ENCODE measurements at regions not wholly inside any gene's neighbourhood (a gene's known extent, or its start where the extent isn't known, plus 50 kb on each side); places are given as distances from the start of the nearest gene placed in this dataset.

- no peak overlapping the region for H3K9ac ChIP-seq (ENCODE audit: low read length in 2 of 2)
- H3K4me3 ChIP-seq (ENCODE audit: low read length in 2 of 2), result no peak overlapping the region
- no peaks in the 10 kb centered on the region for H3K27me3 ChIP-seq (ENCODE audit: control insufficient read depth in 1 of 2, insufficient read depth in 2 of 2, low read length in 2 of 2)
- H3K36me3 ChIP-seq (ENCODE audit: control insufficient read depth in 2 of 2, insufficient read depth in 2 of 2, low read length in 2 of 2), result no peaks in the 10 kb centered on the region
- no peaks in the 10 kb centered on the region for H3K4me1 ChIP-seq (ENCODE audit: control insufficient read depth, insufficient read depth, low read length)
- H3K9me3 ChIP-seq (ENCODE audit: control insufficient read depth in 2 of 2, low read length in 2 of 2), result no peaks in the 10 kb centered on the region
- no peak overlapping the region for H3K27ac ChIP-seq (ENCODE audit: low read length)
These were observed 374.0 kb downstream of the TNS3 start for GRCh38 chr7:47207956-47208355.

DNA sequence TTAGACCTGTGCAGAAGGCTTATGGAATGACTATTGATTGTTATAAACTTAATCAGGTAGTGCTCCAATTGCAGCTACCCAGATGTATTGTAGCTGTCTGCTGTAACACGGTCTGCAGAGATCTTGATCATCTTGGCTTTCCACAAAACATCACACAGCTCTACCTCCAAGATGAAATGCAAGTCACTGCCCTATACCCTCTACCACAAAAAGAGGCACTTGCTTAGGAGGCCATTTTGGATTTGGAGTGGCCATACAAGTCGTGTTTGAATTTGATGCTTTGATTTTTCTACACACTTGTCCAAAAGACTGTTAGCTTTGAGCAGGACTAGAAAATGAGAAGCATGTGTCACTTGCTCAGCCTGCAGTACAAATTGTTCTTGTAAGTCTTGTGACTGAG, 377.2 kb downstream of the TNS3 start:
- Histone ChIP-seq H3K9ac (ENCODE audit: low read length in 2 of 2) (no peak overlapping the region), H3K4me3 (ENCODE audit: low read length in 2 of 2) (no peak overlapping the region), H3K27ac (ENCODE audit: low read length) (no peak overlapping the region), H3K36me3 (ENCODE audit: control insufficient read depth in 2 of 2, insufficient read depth in 2 of 2, low read length in 2 of 2) (no peaks in the 10 kb centered on the region), H3K4me1 (ENCODE audit: control insufficient read depth, insufficient read depth, low read length) (no peaks in the 10 kb centered on the region), H3K27me3 (ENCODE audit: control insufficient read depth in 1 of 2, insufficient read depth in 2 of 2, low read length in 2 of 2) (no peaks in the 10 kb centered on the region), H3K9me3 (ENCODE audit: control insufficient read depth in 2 of 2, low read length in 2 of 2) (no peaks in the 10 kb centered on the region)

GRCh38 chr7:47202146-47202783, 379.6 kb downstream of the TNS3 start:
- Histone ChIP-seq H3K4me1 (ENCODE audit: control insufficient read depth, insufficient read depth, low read length) (no peaks in the 10 kb centered on the region), H3K36me3 (ENCODE audit: control insufficient read depth in 2 of 2, insufficient read depth in 2 of 2, low read length in 2 of 2) (no peaks in the 10 kb centered on the region), H3K9ac (ENCODE audit: low read length in 2 of 2) (no peak overlapping the region), H3K27me3 (ENCODE audit: control insufficient read depth in 1 of 2, insufficient read depth in 2 of 2, low read length in 2 of 2) (no peaks in the 10 kb centered on the region), H3K27ac (ENCODE audit: low read length) (no peak overlapping the region), H3K4me3 (ENCODE audit: low read length in 2 of 2) (no peak overlapping the region), H3K9me3 (ENCODE audit: control insufficient read depth in 2 of 2, low read length in 2 of 2) (no peaks in the 10 kb centered on the region)

- Histone ChIP-seq H3K9me3 (ENCODE audit: control insufficient read depth in 2 of 2, low read length in 2 of 2) (no peaks in the 10 kb centered on the region), H3K27me3 (ENCODE audit: control insufficient read depth in 1 of 2, insufficient read depth in 2 of 2, low read length in 2 of 2) (no peaks in the 10 kb centered on the region), H3K4me3 (ENCODE audit: low read length in 2 of 2) (no peak overlapping the region), H3K27ac (ENCODE audit: low read length) (no peak overlapping the region), H3K9ac (ENCODE audit: low read length in 2 of 2) (no peak overlapping the region), H3K4me1 (ENCODE audit: control insufficient read depth, insufficient read depth, low read length) (no peaks in the 10 kb centered on the region), H3K36me3 (ENCODE audit: control insufficient read depth in 2 of 2, insufficient read depth in 2 of 2, low read length in 2 of 2) (no peaks in the 10 kb centered on the region)
These were observed 383.8 kb downstream of the TNS3 start for GRCh38 chr7:47198159-47198558.

GRCh38 chr7:47197486-47197885, 384.4 kb downstream of the TNS3 start:
- Histone ChIP-seq H3K36me3 (ENCODE audit: control insufficient read depth in 2 of 2, insufficient read depth in 2 of 2, low read length in 2 of 2) (no peaks in the 10 kb centered on the region), H3K27ac (ENCODE audit: low read length) (no peak overlapping the region), H3K27me3 (ENCODE audit: control insufficient read depth in 1 of 2, insufficient read depth in 2 of 2, low read length in 2 of 2) (no peaks in the 10 kb centered on the region), H3K4me3 (ENCODE audit: low read length in 2 of 2) (no peak overlapping the region), H3K9ac (ENCODE audit: low read length in 2 of 2) (no peak overlapping the region), H3K9me3 (ENCODE audit: control insufficient read depth in 2 of 2, low read length in 2 of 2) (no peaks in the 10 kb centered on the region), H3K4me1 (ENCODE audit: control insufficient read depth, insufficient read depth, low read length) (no peaks in the 10 kb centered on the region)

- Histone ChIP-seq H3K36me3 (ENCODE audit: control insufficient read depth in 2 of 2, insufficient read depth in 2 of 2, low read length in 2 of 2) (no peaks in the 10 kb centered on the region), H3K27ac (ENCODE audit: low read length) (no peak overlapping the region), H3K4me1 (ENCODE audit: control insufficient read depth, insufficient read depth, low read length) (no peaks in the 10 kb centered on the region), H3K9ac (ENCODE audit: low read length in 2 of 2) (no peak overlapping the region), H3K4me3 (ENCODE audit: low read length in 2 of 2) (no peak overlapping the region), H3K27me3 (ENCODE audit: control insufficient read depth in 1 of 2, insufficient read depth in 2 of 2, low read length in 2 of 2) (no peaks in the 10 kb centered on the region), H3K9me3 (ENCODE audit: control insufficient read depth in 2 of 2, low read length in 2 of 2) (no peaks in the 10 kb centered on the region)
These were observed 385.2 kb downstream of the TNS3 start for GRCh38 chr7:47196737-47197136.

GRCh38 chr7:47196106-47196645, 385.7 kb downstream of the TNS3 start:
- H3K9me3 ChIP-seq (ENCODE audit: control insufficient read depth in 2 of 2, low read length in 2 of 2), result no peaks in the 10 kb centered on the region
- H3K4me1 ChIP-seq (ENCODE audit: control insufficient read depth, insufficient read depth, low read length), result no peaks in the 10 kb centered on the region
- no peak overlapping the region for H3K4me3 ChIP-seq (ENCODE audit: low read length in 2 of 2)
- H3K27ac ChIP-seq (ENCODE audit: low read length), result no peak overlapping the region
- no peaks in the 10 kb centered on the region for H3K36me3 ChIP-seq (ENCODE audit: control insufficient read depth in 2 of 2, insufficient read depth in 2 of 2, low read length in 2 of 2)
- no peak overlapping the region for H3K9ac ChIP-seq (ENCODE audit: low read length in 2 of 2)
- H3K27me3 ChIP-seq (ENCODE audit: control insufficient read depth in 1 of 2, insufficient read depth in 2 of 2, low read length in 2 of 2), result no peaks in the 10 kb centered on the region

- H3K27ac ChIP-seq (ENCODE audit: low read length), result no peak overlapping the region
These were observed 386.3 kb downstream of the TNS3 start for GRCh38 chr7:47195641-47196040.

GRCh38 chr7:47194516-47195057, 387.3 kb downstream of the TNS3 start:
- Histone ChIP-seq H3K27ac (ENCODE audit: low read length) (no peak overlapping the region), H3K4me3 (ENCODE audit: low read length in 2 of 2) (no peak overlapping the region), H3K27me3 (ENCODE audit: control insufficient read depth in 1 of 2, insufficient read depth in 2 of 2, low read length in 2 of 2) (peaks cover 0 to 4% of the 10 kb centered on the region in 2 donors), H3K9me3 (ENCODE audit: control insufficient read depth in 2 of 2, low read length in 2 of 2) (no peaks in the 10 kb centered on the region), H3K4me1 (ENCODE audit: control insufficient read depth, insufficient read depth, low read length) (no peaks in the 10 kb centered on the region), H3K36me3 (ENCODE audit: control insufficient read depth in 2 of 2, insufficient read depth in 2 of 2, low read length in 2 of 2) (no peaks in the 10 kb centered on the region), H3K9ac (ENCODE audit: low read length in 2 of 2) (no peak overlapping the region)

More at GRCh38 chr7:47195641-47196040, 386.3 kb downstream of the TNS3 start:
- no peak overlapping the region for H3K9ac ChIP-seq (ENCODE audit: low read length in 2 of 2)
- peaks cover 0 to 4% of the 10 kb centered on the region in 2 donors for H3K27me3 ChIP-seq (ENCODE audit: control insufficient read depth in 1 of 2, insufficient read depth in 2 of 2, low read length in 2 of 2)
- H3K36me3 ChIP-seq (ENCODE audit: control insufficient read depth in 2 of 2, insufficient read depth in 2 of 2, low read length in 2 of 2), result no peaks in the 10 kb centered on the region
- no peaks in the 10 kb centered on the region for H3K9me3 ChIP-seq (ENCODE audit: control insufficient read depth in 2 of 2, low read length in 2 of 2)
- no peak overlapping the region for H3K4me3 ChIP-seq (ENCODE audit: low read length in 2 of 2)
- no peaks in the 10 kb centered on the region for H3K4me1 ChIP-seq (ENCODE audit: control insufficient read depth, insufficient read depth, low read length)

GRCh38 chr7:47192978-47193377, 388.9 kb downstream of the TNS3 start:
- H3K27me3 ChIP-seq (ENCODE audit: control insufficient read depth in 1 of 2, insufficient read depth in 2 of 2, low read length in 2 of 2), result peaks cover 0 to 4% of the 10 kb centered on the region in 2 donors
- H3K27ac ChIP-seq (ENCODE audit: low read length), result no peak overlapping the region
- H3K9ac ChIP-seq (ENCODE audit: low read length in 2 of 2), result no peak overlapping the region

DNA sequence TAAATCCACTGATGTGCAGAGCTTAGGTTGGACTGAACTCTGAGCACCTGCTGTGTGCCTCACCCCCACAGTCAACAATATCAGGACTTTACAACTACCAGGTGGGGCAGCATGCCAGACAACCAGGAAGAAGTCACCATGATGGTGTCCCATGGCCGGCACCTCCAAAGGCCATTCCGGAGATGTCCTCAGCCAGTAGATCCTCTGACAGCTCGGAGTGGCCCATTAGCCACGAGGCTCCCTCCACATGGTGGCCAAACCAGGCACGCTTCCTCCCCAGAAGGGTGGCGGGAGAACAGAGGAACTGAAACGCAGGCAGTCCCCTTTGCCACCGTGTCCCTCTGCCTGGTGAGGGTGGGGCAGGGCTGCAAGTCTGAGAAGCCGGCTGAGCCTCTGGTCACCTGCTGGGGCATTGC, 390.0 kb downstream of the TNS3 start:
- Histone ChIP-seq H3K27ac (ENCODE audit: low read length) (no peak overlapping the region), H3K4me3 (ENCODE audit: low read length in 2 of 2) (no peak overlapping the region), H3K9me3 (ENCODE audit: control insufficient read depth in 2 of 2, low read length in 2 of 2) (no peaks in the 10 kb centered on the region), H3K36me3 (ENCODE audit: control insufficient read depth in 2 of 2, insufficient read depth in 2 of 2, low read length in 2 of 2) (no peaks in the 10 kb centered on the region), H3K4me1 (ENCODE audit: control insufficient read depth, insufficient read depth, low read length) (no peaks in the 10 kb centered on the region), H3K27me3 (ENCODE audit: control insufficient read depth in 1 of 2, insufficient read depth in 2 of 2, low read length in 2 of 2) (peaks cover 0 to 4% of the 10 kb centered on the region in 2 donors), H3K9ac (ENCODE audit: low read length in 2 of 2) (no peak overlapping the region)

More at GRCh38 chr7:47192978-47193377, 388.9 kb downstream of the TNS3 start:
- Histone ChIP-seq H3K9me3 (ENCODE audit: control insufficient read depth in 2 of 2, low read length in 2 of 2) (no peaks in the 10 kb centered on the region), H3K4me3 (ENCODE audit: low read length in 2 of 2) (no peak overlapping the region), H3K4me1 (ENCODE audit: control insufficient read depth, insufficient read depth, low read length) (no peaks in the 10 kb centered on the region), H3K36me3 (ENCODE audit: control insufficient read depth in 2 of 2, insufficient read depth in 2 of 2, low read length in 2 of 2) (no peaks in the 10 kb centered on the region)
